ENCODE measurements at regions not wholly inside any gene's neighbourhood (a gene's known extent, or its start where the extent isn't known, plus 50 kb on each side); places are given as distances from the start of the nearest gene placed in this dataset.

DNA sequence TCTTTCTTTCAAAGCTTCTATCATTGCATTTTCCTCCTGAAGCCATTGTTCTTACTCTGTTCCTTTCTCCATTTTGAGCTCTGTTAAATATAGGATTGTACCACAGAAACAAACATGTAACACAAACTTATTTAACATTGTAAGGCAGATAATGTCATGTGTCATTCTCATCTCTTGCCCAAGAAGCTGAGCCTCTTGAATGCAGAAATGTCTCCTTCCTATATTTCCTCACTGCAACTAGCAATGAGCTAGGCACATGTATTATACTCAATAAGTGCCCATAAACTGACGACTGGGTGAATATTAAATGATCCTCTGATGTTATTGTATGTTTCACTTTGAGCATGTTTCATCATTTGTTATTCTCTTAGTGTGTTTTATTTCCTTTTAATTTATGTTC, 56.7 kb upstream of the SLC7A11 start:
- Histone ChIP-seq H3K9ac (ENCODE audit: low read depth in 1 of 3, low read length in 3 of 3) (no peak overlapping the region), H3K36me3 (ENCODE audit: control insufficient read depth in 3 of 3, insufficient read depth in 3 of 3, low read length in 3 of 3) (no peaks in the 10 kb centered on the region), H3K27me3 (ENCODE audit: control insufficient read depth in 3 of 3, insufficient read depth in 3 of 3, low read length in 3 of 3) (no peaks in the 10 kb centered on the region)

DNA sequence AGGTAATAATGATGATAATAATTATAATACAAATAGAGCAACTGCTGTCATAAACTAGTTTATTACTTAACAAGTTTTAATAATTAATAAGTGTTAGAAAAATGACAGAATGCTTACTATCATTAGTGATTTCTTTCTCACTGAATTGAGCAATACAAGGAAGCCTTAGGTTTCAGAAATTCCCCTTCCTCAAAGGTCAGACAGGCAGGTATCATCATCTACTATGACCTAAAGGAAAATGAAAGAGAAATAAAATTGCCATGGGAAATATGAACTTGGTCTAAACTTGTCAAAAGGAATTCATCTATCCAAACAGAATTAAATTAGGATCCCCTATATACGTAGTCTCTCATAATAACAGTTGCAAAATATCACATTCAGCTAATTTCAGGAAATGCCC, 56.3 kb upstream of the SLC7A11 start:
- no peak overlapping the region for H3K9ac ChIP-seq (ENCODE audit: low read depth in 1 of 3, low read length in 3 of 3)
- no peaks in the 10 kb centered on the region for H3K9me3 ChIP-seq (ENCODE audit: control insufficient read depth in 3 of 3, low read length in 3 of 3)
- H3K27ac ChIP-seq (ENCODE audit: low read depth, low read length): no peak overlapping the region
- H3K4me3 ChIP-seq (ENCODE audit: low read length in 3 of 3): no peak overlapping the region
- no peaks in the 10 kb centered on the region for H3K4me1 ChIP-seq (ENCODE audit: control insufficient read depth in 3 of 3, insufficient read depth in 3 of 3, low read length in 3 of 3)
- no peaks in the 10 kb centered on the region for H3K36me3 ChIP-seq (ENCODE audit: control insufficient read depth in 3 of 3, insufficient read depth in 3 of 3, low read length in 3 of 3)
- H3K27me3 ChIP-seq (ENCODE audit: control insufficient read depth in 3 of 3, insufficient read depth in 3 of 3, low read length in 3 of 3): no peaks in the 10 kb centered on the region

More for the DNA sequence above, 56.7 kb upstream of the SLC7A11 start:
- Histone ChIP-seq H3K9me3 (ENCODE audit: control insufficient read depth in 3 of 3, low read length in 3 of 3) (no peaks in the 10 kb centered on the region), H3K4me1 (ENCODE audit: control insufficient read depth in 3 of 3, insufficient read depth in 3 of 3, low read length in 3 of 3) (no peaks in the 10 kb centered on the region), H3K27ac (ENCODE audit: low read depth, low read length) (no peak overlapping the region), H3K4me3 (ENCODE audit: low read length in 3 of 3) (no peak overlapping the region)

DNA sequence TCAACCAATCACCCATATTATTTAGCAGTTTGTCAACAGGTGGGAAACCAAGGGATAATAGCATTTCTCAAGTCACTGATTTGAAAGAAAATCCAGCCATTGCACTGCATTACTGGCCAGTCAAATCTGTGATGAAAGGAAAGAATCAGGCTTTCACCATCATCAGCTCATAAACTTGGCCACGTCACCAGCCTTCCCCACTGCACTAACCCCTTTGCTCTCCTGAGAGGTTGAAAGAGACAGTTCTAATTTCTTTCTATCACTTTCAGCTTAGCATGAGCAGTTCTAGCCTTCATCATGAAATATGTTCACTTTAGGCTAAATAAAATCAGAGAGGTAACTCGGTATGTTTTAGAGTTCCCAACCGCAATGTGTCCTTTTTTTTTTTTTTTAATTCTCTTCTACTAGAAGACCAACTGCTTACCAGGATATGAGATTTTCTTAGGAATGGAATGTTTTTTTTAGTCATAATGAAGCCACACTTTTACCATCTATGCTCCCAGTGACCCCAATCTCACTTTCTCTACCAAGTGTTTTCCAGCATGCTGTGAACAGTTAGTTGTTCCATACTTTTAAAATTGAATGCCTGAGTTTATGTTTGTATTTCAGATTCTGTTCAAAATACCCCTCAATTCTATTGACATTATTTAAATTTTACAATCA, 55.7 kb upstream of the SLC7A11 start:
- H3K9me3 ChIP-seq (ENCODE audit: control insufficient read depth in 3 of 3, low read length in 3 of 3): no peaks in the 10 kb centered on the region
- no peaks in the 10 kb centered on the region for H3K27me3 ChIP-seq (ENCODE audit: control insufficient read depth in 3 of 3, insufficient read depth in 3 of 3, low read length in 3 of 3)
- H3K4me1 ChIP-seq (ENCODE audit: control insufficient read depth in 3 of 3, insufficient read depth in 3 of 3, low read length in 3 of 3): no peaks in the 10 kb centered on the region
- H3K36me3 ChIP-seq (ENCODE audit: control insufficient read depth in 3 of 3, insufficient read depth in 3 of 3, low read length in 3 of 3): no peaks in the 10 kb centered on the region
- H3K9ac ChIP-seq (ENCODE audit: low read depth in 1 of 3, low read length in 3 of 3): no peak overlapping the region
- no peak overlapping the region for H3K27ac ChIP-seq (ENCODE audit: low read depth, low read length)
- no peak overlapping the region for H3K4me3 ChIP-seq (ENCODE audit: low read length in 3 of 3)

DNA sequence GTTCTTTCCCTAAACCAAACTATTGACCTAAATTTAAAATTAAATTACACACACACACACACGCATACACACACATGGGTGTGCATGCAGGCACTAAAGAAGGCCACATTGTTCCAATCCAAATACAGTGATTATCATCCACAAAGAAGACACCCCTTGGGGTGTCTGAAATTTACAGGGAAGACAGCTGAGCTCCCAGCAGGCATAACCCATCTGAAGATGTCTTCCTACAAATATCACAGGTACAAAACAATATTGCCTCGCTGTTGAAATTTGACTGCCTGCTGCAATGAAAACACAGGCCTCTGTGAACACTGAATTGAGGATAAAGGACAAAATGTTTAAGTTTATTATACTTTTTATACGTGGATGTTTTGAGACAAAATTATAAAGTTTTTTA, 50.2 kb upstream of the SLC7A11 start:
- Histone ChIP-seq H3K9me3 (ENCODE audit: control insufficient read depth in 3 of 3, low read length in 3 of 3) (no peaks in the 10 kb centered on the region), H3K9ac (ENCODE audit: low read depth in 1 of 3, low read length in 3 of 3) (no peak overlapping the region), H3K4me3 (ENCODE audit: low read length in 3 of 3) (no peak overlapping the region), H3K27ac (ENCODE audit: low read depth, low read length) (no peak overlapping the region), H3K27me3 (ENCODE audit: control insufficient read depth in 3 of 3, insufficient read depth in 3 of 3, low read length in 3 of 3) (no peaks in the 10 kb centered on the region), H3K4me1 (ENCODE audit: control insufficient read depth in 3 of 3, insufficient read depth in 3 of 3, low read length in 3 of 3) (no peaks in the 10 kb centered on the region), H3K36me3 (ENCODE audit: control insufficient read depth in 3 of 3, insufficient read depth in 3 of 3, low read length in 3 of 3) (no peaks in the 10 kb centered on the region)
